ENCODE measurements at regions not wholly inside any gene's neighbourhood (a gene's known extent, or its start where the extent isn't known, plus 50 kb on each side); places are given as distances from the start of the nearest gene placed in this dataset.

DNA sequence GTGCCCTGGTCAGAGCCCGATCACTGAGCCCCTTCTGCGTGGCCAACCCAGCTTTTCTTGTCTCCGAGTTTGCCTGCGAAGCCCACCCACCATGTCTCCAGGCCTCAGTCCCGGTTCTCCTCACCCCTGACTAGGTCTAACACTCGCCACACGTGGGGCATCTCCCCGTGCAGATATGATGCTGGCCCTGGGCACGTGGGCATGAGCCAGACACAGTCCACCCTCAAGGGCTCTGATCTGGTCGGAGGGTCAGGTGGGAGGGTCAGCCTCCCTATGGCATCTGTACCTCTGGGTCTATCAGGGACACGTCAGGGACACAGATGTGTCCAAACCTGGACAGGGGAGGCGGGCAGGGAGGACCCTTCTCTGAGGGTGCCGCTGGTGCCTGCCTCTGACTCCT lies 95.4 kb downstream of the RHOB start:
- no peak for TF ChIP-seq CTCF (optimal IDR thresholded peaks at IDR 0.05 in 1 of 3, IDR thresholded peaks at IDR 0.05 in 1 of 3, conservative IDR thresholded peaks at IDR 0.05 in 1 of 3; ENCODE audit: extremely low read depth in 1 of 3, insufficient read depth in 2 of 3, low read length in 3 of 3)
- no peak for TF ChIP-seq EZH2 (IDR thresholded peaks at IDR 0.05; ENCODE audit: low read length)

All from keratinocyte (primary cell).